Pancreas (tissue), 10 donors: ENCODE measurements at regions not wholly inside any gene's neighbourhood (a gene's known extent, or its start where the extent isn't known, plus 50 kb on each side); places are given as distances from the start of the nearest gene placed in this dataset.

ENCODE experiments used
- ATAC-seq, 4 donors: fragments of 200-7000 bp; cut with Tn5 transposase; one replicate each; pipeline versions ENCODE4 v1.8.0 to v1.9.1; 2020; ENCODE audit warnings: mild to moderate bottlenecking in 4 of 4, moderate library complexity in 4 of 4
- DNase-seq, 6 donors: peaks; one replicate each; pipeline ENCODE4 v3.0.0-alpha.2; 2020
- FAIRE-seq: peaks from 2 replicates; lab custom pipeline; 2012; peaks lifted over from hg19 to GRCh38; lab: Jason Lieb, UNC
- H3K27ac ChIP-seq, 4 donors: fragments of 200-600 bp; sonication (generic); 1 replicate in 3 of 4; 2 replicates in 1 of 4; pipeline versions ENCODE4 v1.5.0 to v1.8.0; 2020
- H3K27me3 ChIP-seq, 4 donors: fragments of 200-600 bp; one replicate each; pipeline ENCODE4 v1.8.0; 2021
- H3K36me3 ChIP-seq, 3 donors: fragments of 200-600 bp; sonication (generic) in 1 of 3; one replicate each; pipeline versions ENCODE4 v1.5.0 to v1.8.0; 2020 to 2021
- H3K4me1 ChIP-seq, 3 donors: fragments of 200-600 bp; one replicate each; pipeline ENCODE4 v1.8.0; 2021
- H3K4me3 ChIP-seq, 4 donors: fragments of 200-600 bp; sonication (generic) in 2 of 4; one replicate each; pipeline versions ENCODE4 v1.5.0 to v1.8.0; 2020 to 2021
- H3K9me3 ChIP-seq, 4 donors: fragments of 200-600 bp; one replicate each; pipeline ENCODE4 v1.8.0; 2021
- WGBS, 2 donors: extraction: QIAGEN DNeasy Blood & Tissue Kit; methylation state at CpG; one replicate each; pipeline ENCODE4 v1.1.7; 2013; 5-methylcytosine and 5-hydroxymethylcytosine counted together
- intact Hi-C, 3 donors: fragments of 100-400 bp; cut with DNase I; formaldehyde crosslinking; loops; one replicate each; pipeline versions ENCODE4 v1.11.1 to v1.14.2; 2022
- TF ChIP-seq, protein P1 (sequence below), 4 donors: fragments of 200-600 bp; sonication (generic) in 3 of 4; IDR thresholded peaks; one replicate each; pipeline versions ENCODE4 v1.5.0 to v1.8.0; 2021; ENCODE audit warnings: antibody characterized with exemption in 4 of 4
- donor health status: healthy with polysubstance abuse.
- donor health status: DM: no; HTN: no; CAD: no; lungs with moderate emphysema.
- donor health status: DM: no; HTN: no; CAD: no.
- donor health status: control.
- donor health status: control.
- donor health status: Bipolar disorder and iron deficiency.
- donor health status: DM: yes; HTN: yes; CAD: no.
- donor health status: DM: no; HTN: no; CAD: no.
- donor health status: DM: no; HTN: no; CAD: no.
- donor health status: DM: yes; HTN: yes; CAD: no.

DNA sequence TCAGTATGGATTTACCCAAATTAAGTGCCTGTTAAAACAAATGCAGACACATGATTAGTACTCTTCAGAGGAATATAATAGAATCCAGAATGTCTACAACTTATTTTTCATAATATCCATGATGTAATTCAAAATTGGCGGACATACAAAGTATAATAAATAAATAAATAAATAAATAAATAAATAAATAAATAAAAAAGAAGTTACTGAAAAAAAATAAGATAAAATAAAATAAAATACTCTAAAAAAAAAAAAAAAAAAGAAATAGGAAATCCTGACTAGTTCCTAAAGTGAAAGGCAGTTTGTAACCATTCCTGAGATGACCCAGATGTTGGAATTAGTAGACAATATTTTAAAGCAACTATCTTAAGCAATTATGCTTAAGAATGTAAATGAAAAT, 219.0 kb upstream of the SPAG17 start:
- DNase-seq (no peak), FAIRE-seq (no peak), ATAC-seq (no peak)
- intact Hi-C loops = no loop called here
- peaks cover 0 to 2% (median 0%) of the 10 kb centered on the region in 4 donors for H3K9me3 ChIP-seq
- TF ChIP-seq, protein P1, sequence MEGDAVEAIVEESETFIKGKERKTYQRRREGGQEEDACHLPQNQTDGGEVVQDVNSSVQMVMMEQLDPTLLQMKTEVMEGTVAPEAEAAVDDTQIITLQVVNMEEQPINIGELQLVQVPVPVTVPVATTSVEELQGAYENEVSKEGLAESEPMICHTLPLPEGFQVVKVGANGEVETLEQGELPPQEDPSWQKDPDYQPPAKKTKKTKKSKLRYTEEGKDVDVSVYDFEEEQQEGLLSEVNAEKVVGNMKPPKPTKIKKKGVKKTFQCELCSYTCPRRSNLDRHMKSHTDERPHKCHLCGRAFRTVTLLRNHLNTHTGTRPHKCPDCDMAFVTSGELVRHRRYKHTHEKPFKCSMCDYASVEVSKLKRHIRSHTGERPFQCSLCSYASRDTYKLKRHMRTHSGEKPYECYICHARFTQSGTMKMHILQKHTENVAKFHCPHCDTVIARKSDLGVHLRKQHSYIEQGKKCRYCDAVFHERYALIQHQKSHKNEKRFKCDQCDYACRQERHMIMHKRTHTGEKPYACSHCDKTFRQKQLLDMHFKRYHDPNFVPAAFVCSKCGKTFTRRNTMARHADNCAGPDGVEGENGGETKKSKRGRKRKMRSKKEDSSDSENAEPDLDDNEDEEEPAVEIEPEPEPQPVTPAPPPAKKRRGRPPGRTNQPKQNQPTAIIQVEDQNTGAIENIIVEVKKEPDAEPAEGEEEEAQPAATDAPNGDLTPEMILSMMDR (IDR thresholded peaks at IDR 0.05) = no peak
- no peak overlapping the region for H3K4me3 ChIP-seq
- no peaks in the 10 kb centered on the region for H3K27me3 ChIP-seq
- H3K4me1 ChIP-seq = no peaks in the 10 kb centered on the region
- WGBS, 2 donors = 90% methylated on average over 1 of the region's 1 CpG
- no peak overlapping the region for H3K27ac ChIP-seq
- H3K36me3 ChIP-seq = no peaks in the 10 kb centered on the region

DNA sequence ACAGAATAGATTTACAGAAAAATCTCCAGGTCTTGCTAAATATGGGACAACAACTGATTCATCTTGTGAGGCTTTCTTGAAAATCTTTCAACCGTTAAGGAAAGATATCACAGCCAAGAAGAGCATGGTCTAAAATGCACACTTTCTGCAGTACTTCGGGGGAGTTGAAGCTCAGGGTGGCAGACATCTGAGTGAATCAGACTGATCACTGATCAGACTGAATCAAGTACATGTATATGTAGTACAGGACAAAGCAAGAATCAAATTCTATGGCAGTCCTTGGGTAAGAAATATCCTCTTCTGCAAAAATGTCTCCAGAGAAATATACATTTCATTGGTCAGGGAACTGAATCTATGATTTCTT, 212.4 kb upstream of the SPAG17 start:
- WGBS, 2 donors = 54 to 56% methylated on average over 2 of the region's 2 CpGs
- ATAC-seq = no peak

DNA sequence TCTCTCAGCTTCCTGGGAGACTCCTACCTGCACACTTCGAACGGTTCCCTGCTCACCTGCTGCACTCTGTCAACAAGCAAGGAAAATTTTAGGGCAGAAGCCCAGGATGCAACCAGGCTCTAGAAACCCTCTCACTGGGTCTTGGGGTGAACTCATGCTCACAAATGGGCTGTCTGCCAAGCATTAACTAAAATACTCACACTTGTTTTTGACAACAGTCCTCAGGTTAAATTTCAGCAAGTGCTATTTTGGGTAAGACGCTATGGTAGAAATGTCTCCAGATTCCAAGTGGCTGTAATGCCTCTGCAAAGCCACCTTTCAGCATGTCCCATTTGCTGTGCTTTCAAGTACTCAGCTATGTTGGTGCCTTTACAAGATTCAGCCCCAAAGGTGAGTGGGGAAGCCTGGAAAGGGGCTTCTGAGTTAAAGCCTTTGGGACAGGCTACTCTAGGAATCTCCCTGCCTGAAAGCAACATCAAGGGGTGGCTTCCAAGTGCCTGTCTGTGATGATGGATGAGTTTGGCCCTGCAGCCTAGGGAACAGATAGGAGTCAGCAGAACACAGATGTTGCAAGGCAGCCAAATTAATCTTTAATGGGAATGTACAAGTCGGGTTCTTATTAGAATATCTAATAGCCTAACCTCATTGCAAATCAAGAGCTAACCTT, 211.9 kb upstream of the SPAG17 start:
- FAIRE-seq (no peak), DNase-seq (peak in 2 of 6 donors; percentile 11 to 19), ATAC-seq (peak; percentile 58 to 78 (median 70))
- Histone ChIP-seq H3K4me1 (no peaks in the 10 kb centered on the region), H3K4me3 (no peak overlapping the region), H3K27ac (no peak overlapping the region), H3K27me3 (no peaks in the 10 kb centered on the region), H3K36me3 (no peaks in the 10 kb centered on the region), H3K9me3 (peaks cover 0 to 2% (median 0%) of the 10 kb centered on the region in 4 donors)
- 36 to 43% methylated on average over 4 of the region's 4 CpGs for WGBS, 2 donors
- intact Hi-C loops = no loop called here
- TF ChIP-seq, protein P1 (IDR thresholded peaks at IDR 0.05) = no peak

More for the DNA sequence above, 212.4 kb upstream of the SPAG17 start:
- Histone ChIP-seq H3K4me3 (no peak overlapping the region), H3K9me3 (peaks cover 0 to 2% (median 0%) of the 10 kb centered on the region in 4 donors), H3K27me3 (no peaks in the 10 kb centered on the region), H3K4me1 (no peaks in the 10 kb centered on the region), H3K36me3 (no peaks in the 10 kb centered on the region), H3K27ac (no peak overlapping the region)
- DNase-seq (no peak), FAIRE-seq (no peak)
- intact Hi-C loops = no loop called here
- TF ChIP-seq, protein P1 (IDR thresholded peaks at IDR 0.05) = no peak

DNA sequence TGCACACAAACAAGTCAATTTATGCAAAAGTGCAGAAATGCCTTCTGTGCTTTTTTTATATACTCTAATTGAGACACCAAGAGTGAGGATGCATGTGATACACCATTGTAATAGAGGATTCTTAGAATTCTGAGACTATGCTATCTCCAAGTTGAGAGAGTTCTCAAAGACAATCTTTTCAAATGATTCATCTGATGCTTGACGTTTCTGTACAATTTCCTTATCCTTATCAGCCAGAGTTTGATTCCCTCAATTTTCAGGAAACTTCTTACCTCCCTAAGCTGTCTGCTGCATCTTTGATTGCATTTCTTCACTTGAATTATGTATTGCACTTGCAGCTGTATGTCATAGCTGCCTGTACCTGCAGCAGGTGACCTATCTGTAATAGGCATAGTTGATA, 211.3 kb upstream of the SPAG17 start:
- FAIRE-seq = no peak
- Histone ChIP-seq H3K27me3 (no peaks in the 10 kb centered on the region), H3K36me3 (no peaks in the 10 kb centered on the region), H3K9me3 (peaks cover 0 to 2% (median 0%) of the 10 kb centered on the region in 4 donors), H3K27ac (no peak overlapping the region), H3K4me1 (no peaks in the 10 kb centered on the region), H3K4me3 (no peak overlapping the region)
- intact Hi-C loops = no loop called here
- TF ChIP-seq, protein P1 (IDR thresholded peaks at IDR 0.05) = no peak
- 32 to 39% methylated on average over 1 of the region's 1 CpG for WGBS, 2 donors
- ATAC-seq = no peak
- no peak for DNase-seq

DNA sequence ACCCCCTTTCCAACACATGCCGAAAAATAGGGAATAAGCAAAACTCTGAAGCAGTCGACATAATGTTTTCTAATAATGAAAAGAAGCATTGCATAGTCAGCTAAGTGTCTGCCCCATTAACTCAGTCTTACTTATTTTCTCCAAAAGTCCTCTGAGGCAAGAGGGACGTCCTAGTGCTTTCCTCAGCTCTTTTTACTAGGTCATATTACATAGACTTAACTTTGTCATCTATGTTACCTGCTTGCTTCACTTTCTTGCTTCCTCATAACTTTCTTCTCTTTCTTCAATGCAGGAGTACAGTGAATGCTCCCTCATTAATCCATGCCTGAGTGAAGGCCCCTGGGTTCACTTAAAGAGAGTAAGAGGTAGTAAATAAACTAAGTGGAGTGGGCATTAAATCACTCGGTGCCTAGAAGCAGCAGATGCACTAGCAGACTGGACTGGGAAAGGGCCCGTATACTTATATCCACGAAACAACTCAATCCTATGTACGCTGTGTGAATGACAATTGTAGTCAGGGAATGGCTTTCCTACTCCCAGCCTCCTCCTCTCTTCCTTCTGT, 210.5 kb upstream of the SPAG17 start:
- Histone ChIP-seq H3K27me3 (no peaks in the 10 kb centered on the region), H3K4me1 (no peaks in the 10 kb centered on the region), H3K4me3 (no peak overlapping the region), H3K36me3 (no peaks in the 10 kb centered on the region), H3K27ac (no peak overlapping the region), H3K9me3 (peaks cover 0 to 2% (median 0%) of the 10 kb centered on the region in 4 donors)
- TF ChIP-seq, protein P1 (IDR thresholded peaks at IDR 0.05) = no peak
- intact Hi-C loops = no loop called here
- no peak for DNase-seq
- WGBS, 2 donors = 67 to 85% methylated on average over 7 of the region's 7 CpGs
- no peak for ATAC-seq
- FAIRE-seq = no peak
